ENCODE measurements at regions not wholly inside any gene's neighbourhood (a gene's known extent, or its start where the extent isn't known, plus 50 kb on each side); places are given as distances from the start of the nearest gene placed in this dataset.
"Not testable (repeated sequence)": the region's sequence is repeated elsewhere in the genome, so short reads cannot be mapped to it uniquely, and the experiment has no call there.

- DNase-seq = no peak
Observed at GRCh38 chr2:117232305-117232704, 582.2 kb upstream of the DDX18 start.

DNA sequence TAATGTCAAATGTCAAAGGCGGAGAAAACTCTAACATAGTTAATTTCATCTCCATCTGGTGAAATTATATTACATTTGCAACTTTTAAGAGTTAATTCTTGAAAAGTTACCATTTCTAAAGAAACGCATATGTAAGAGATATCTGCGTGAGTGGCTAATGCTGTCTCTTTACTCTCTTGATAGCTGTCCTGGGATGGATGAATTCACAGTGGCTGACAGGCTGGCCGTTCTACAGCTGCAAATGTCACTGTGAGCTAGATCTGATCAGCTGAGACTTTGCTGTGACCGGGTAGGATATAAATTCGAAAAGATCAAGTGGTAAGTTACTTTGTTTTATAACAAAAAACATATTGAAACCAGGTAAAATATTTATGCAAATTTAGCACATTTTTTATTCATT, 557.1 kb upstream of the DDX18 start:
- no peak for DNase-seq

DNA sequence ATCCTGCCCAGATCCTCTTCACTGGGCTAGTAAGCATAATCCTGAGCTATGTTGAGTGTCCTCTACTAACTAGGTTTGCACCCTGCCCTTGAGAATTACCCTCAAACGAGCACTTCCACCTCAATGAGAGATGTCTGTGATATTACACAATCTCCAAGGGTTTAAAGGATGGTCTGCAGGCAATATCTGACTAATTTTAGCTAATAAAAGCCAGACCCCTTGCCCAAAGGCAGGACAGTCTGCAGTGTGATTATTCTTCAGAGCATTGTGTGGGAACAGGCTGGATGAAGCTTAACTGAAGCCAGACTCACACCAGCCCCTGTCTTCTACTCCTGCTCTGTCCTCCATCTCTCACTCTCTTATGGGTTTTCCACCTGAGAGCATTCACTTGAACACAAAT, 544.9 kb upstream of the DDX18 start:
- no peak for DNase-seq

DNA sequence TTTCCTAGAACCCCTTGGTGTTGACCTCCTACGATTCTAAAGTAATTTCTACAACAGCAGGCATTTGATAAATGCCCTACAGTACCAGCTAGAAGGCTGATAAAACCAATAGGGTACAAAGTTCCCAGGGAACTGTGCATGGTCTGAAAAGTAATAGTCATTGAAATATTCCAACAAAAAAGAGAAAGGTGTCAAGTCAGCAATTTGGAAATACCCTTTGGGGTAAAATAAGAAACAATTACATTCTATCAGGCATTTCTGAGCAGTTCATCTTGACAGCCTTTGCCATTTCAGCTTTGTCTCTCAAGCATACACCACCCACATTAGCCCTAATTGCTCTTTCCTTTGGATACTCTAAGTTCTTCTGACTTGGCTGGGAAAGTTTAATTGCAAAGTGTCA, 542.9 kb upstream of the DDX18 start:
- no peak for DNase-seq

DNA sequence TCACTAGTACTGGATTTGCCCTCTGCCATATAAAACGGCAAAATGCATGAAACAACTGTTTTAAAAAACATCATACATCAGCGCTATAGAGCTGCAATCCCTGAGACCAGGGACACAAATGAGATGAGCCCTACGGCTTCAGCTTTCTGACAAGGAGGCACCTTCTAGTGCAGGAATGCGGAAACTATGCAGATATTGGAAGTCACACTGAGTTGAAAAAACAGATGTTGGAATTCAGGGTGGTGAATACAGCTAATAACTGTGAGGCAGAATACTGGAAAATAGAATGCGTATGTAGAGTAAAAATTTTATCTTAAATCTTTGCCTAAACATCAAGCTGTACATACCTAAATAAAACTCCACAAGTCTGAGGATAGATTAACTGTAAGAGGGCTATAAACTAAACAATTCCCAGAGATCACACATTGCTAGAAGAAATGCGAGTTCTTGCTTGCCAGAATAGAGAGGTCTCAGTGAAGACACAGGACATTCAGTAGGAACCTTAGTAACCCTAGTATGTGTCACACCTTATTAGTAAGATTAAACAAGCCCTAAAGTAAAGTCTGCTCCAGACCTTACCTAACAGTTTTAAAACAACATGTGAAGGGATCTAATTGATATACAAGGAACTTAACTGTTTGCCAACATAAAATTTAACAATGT, 541.4 kb upstream of the DDX18 start:
- DNase-seq = no peak

DNA sequence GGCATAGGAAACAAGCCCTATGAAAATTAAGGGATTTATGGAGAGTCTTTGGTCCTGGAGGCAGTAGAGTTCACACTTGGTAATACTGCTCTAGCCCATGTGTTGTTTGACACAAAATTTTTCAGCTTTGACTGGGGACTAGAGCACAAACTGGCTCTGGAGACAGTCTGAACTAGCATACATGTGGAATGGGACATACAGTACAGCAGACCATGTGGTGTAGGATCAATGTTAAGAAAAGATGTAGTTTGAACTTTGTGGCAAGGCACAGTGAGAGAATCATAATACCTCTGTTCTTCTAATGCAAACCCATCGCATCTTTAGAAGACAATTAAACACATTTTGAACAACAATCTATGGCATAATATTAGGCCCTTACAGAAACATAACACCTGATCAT, 521.5 kb upstream of the DDX18 start:
- DNase-seq = no peak

GRCh38 chr2:117299451-117299850, 515.0 kb upstream of the DDX18 start:
- no peak for DNase-seq

DNA sequence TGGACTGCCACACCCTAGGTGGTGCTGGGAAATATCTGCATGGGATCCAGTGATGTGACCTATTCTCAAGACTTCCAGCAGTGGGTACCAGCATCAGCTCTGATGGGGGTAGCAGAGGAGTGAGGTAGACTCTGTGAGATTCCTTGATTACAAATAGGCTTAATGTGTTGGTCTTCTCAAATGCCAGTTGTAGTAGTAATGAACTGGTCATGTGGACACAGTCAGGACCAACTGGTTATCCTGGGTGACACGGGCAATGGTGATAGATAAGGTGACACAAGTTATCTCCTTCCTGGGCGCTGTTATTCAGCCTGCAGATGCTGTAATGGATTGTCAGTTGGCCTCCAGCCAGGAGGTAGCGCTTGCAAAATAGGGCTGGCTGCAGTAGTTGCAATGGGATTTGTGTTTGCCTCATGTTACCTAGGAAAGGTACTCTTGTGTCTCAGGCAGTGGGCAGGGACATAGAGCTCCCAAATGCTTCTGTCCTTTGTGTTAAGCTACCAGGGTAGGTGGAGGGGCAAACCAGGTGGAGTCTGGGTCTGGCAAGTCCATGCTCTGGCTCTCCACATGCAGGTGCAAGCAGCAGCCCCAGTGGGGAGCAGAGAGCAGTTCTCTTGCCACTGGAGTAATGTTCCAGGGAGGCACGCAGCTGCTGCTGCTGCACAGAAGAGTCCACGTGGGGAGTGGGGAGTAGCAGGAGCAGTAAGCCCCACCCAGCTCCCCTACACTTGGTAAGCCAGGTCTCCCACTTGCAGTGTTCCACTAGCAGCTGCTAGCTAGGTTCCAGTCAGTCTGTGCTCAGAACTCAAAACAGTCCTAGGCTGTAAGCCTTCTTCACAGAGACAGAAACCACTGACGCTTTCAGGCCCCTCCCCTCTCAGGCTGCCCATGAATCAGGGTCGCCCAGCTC, 505.4 kb upstream of the DDX18 start:
- DNase-seq = no peak

DNA sequence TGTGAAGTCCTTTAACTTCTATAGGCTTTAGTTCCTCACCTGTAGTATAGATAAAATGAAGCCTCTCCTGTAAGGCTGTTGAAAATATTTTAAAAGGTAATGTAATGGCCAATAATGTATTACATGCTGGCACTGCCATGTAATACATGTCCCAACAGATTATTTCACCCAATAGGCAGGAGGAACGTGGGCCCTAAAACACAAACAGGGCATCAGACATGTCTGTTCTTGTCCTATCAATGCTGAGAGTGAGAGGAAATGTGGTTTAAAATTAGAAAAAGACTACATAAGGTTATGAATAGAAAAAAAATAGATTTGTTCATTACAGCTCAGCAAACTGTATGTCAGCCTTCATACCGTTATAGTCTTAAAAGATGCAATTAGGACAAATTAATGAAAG, 492.7 kb upstream of the DDX18 start:
- no peak for DNase-seq

DNA sequence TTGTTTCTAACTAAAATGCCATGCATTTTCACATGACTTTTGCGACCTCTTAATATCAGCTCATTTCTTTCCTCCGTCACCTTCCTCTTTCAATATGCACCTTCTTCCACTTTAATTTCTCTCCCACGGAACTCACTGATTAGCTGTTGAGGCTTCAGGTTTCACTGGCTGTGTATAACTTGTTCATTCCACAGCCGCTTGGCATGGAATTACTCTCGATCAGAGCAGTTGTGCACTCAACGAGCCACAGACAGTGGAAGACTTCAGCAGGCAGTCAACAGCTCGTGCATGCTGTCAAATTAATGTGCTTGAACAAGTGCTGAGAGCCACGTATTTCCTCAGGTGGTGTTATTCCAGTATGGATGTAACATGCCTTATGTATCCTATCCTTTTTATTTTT, 491.2 kb upstream of the DDX18 start:
- no peak for DNase-seq

GRCh38 chr2:117330641-117331040, 483.9 kb upstream of the DDX18 start:
- DNase-seq = no peak

GRCh38 chr2:117335967-117336366, 478.5 kb upstream of the DDX18 start:
- no peak for DNase-seq

- DNase-seq = no peak
Observed at GRCh38 chr2:117336496-117336895, 478.0 kb upstream of the DDX18 start.

- not testable (repeated sequence) for DNase-seq
Observed at GRCh38 chr2:117337981-117338380, 476.5 kb upstream of the DDX18 start.

- no peak for DNase-seq
Observed at GRCh38 chr2:117339980-117340379, 474.5 kb upstream of the DDX18 start.

DNA sequence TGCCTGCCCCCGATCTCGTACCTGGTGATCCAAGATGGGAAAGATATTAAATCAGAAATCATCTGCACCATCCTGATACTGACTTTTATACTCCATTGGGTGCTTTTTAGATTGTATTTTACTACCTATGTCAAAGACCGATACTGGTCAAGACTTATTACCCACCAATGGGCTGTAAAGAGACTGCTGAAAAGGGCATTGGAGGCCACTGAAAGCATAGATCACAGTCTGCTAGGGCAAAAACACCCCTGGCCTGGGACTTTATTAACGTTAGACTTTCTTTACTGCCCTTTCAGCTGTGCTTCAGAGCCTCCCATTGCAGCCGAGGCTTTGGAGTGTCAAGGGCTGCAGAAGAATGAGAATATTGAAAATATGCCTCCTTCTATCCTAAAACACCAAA, 472.8 kb upstream of the DDX18 start:
- no peak for DNase-seq

DNA sequence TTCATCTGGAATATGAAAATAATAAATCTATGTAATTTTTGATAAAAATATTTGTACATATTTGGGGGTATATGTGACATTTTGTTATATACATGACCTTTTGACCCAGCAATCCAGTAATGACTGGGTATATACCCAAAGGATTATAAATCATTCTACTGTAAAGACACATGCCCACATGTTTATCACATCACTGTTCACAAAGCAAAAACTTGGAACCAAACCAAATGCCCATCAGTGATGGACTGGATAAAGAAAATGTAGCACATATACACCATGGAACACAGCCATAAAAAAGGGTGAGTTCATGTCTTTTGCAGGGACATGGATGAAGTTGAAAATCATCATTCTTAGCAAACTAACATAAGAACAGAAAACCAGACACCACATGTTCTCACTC, 472.1 kb upstream of the DDX18 start:
- no peak for DNase-seq

GRCh38 chr2:117349687-117350086, 464.8 kb upstream of the DDX18 start:
- no peak for DNase-seq

- DNase-seq = no peak
Observed at GRCh38 chr2:117351396-117351795, 463.1 kb upstream of the DDX18 start.

GRCh38 chr2:117359266-117359914, 455.1 kb upstream of the DDX18 start:
- DNase-seq = no peak

GRCh38 chr2:117360586-117360985, 453.9 kb upstream of the DDX18 start:
- DNase-seq = no peak

GRCh38 chr2:117378653-117379052, 435.8 kb upstream of the DDX18 start:
- DNase-seq = no peak

DNA sequence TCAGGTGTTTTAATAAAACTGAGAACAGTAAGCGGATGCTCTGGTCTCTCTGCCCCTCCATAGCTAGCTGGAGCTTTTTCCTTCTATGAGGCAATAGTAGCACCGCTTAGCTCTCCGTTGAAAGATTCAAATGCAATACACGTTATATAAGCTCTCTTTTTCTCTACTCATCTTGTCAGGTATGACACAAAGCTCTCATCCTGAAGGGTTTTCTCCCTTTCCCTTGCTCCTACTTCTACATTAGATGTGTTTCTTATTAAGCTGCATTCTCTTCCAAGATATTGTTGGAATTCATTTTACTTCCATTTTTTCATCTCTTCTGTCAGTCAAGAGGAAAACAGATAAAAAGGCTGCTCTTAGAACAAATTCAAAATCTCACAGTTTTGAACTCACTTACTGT, 434.6 kb upstream of the DDX18 start:
- no peak for DNase-seq

GRCh38 chr2:117383997-117384396, 430.5 kb upstream of the DDX18 start:
- DNase-seq = not testable (repeated sequence)

Measured in stimulated activated CD4-positive, alpha-beta T cell treated with anti-CD3 and anti-CD28 coated beads, Interleukin-2, amount 100 ng/mL, for 48 hours (primary cell).